HCT116 (cell line): ENCODE measurements at regions not wholly inside any gene's neighbourhood (a gene's known extent, or its start where the extent isn't known, plus 50 kb on each side); places are given as distances from the start of the nearest gene placed in this dataset.

Experiments used
- ATAC-seq: fragments of 200-7000 bp; cut with Tn5 transposase; 2 replicates; pipeline ENCODE4 v1.9.1; 2020; ENCODE audit warnings: mild to moderate bottlenecking, moderate library complexity
- BruUV-seq: library from RNA; stranded (reverse); fragments of 400-500 nt; replicated peaks from 2 replicates; lab custom pipeline; 2021; lab: Mats Ljungman, UMichigan
- CTCF ChIA-PET: fragments of 300-600 bp; sonication (Branson Sonifier 250); formaldehyde crosslinking; loops from one replicate; lab custom pipeline; 2021; ENCODE audit warnings: antibody characterized with exemption; lab: Charles Lee
- POLR2A ChIA-PET: fragments of 300-600, 350-600 bp; sonication (Branson Sonifier 250); formaldehyde crosslinking; loops from one replicate; lab custom pipeline; 2021; ENCODE audit warnings: antibody characterized with exemption; lab: Charles Lee
- RAD21 ChIA-PET, 2 experiments: fragments of 300-600 bp; sonication (Branson Sonifier 250); formaldehyde crosslinking; loops; one replicate each; lab custom pipeline; 2023; ENCODE audit warnings: low total read pairs in 2 of 2; ENCODE audit not compliant: uncharacterized antibody in 2 of 2, unreplicated experiment in 2 of 2, low non-redundant PET in 1 of 2; lab: Charles Lee
- DNase-seq: peaks from one replicate; pipeline ENCODE4 v3.0.0-alpha.2; 2010; ENCODE audit warnings: low read depth, low spot score
- H2AFZ ChIP-seq: fragments of 200-600 bp; shearing (Covaris generic), sonication (generic); 2 replicates; pipeline ENCODE4 v1.6.1; 2017; ENCODE audit warnings: low read depth, mixed run types, mixed read lengths, antibody characterized with exemption, low read length; ENCODE audit not compliant: poor library complexity, severe bottlenecking
- H3K27ac ChIP-seq: 2 replicates; pipeline ENCODE4 v1.5.1; 2012; ENCODE audit warnings: low read depth, low read length
- H3K27me3 ChIP-seq: fragments of 200-600 bp; sonication (generic); 2 replicates; pipeline ENCODE4 v1.6.1; 2016; ENCODE audit warnings: mixed run types, low read length, mixed read lengths; ENCODE audit not compliant: insufficient read depth
- H3K36me3 ChIP-seq, 2 experiments: fragments of 200-500 bp in 1 of 2; fragments of 200-600 bp in 1 of 2; sonication (Bioruptor generic) in 1 of 2; sonication (generic) in 1 of 2; 2 replicates each; pipeline versions ENCODE4 v1.5.1 to v1.6.1; 2014 to 2016; ENCODE audit warnings: low read length in 2 of 2, inconsistent platforms in 1 of 2, mixed read lengths in 1 of 2, mixed run types in 1 of 2; ENCODE audit not compliant: insufficient read depth in 2 of 2, control insufficient read depth in 1 of 2
- H3K4me1 ChIP-seq, 2 experiments: fragments of 200-600 bp in 1 of 2; sonication (generic) in 1 of 2; 2 replicates each; pipeline versions ENCODE4 v1.5.1 to v1.6.1; 2012 to 2017; ENCODE audit warnings: low read length in 2 of 2, inconsistent platforms in 1 of 2, mild to moderate bottlenecking in 1 of 2, mixed read lengths in 1 of 2, mixed run types in 1 of 2, moderate library complexity in 1 of 2; ENCODE audit not compliant: insufficient read depth in 2 of 2, control insufficient read depth in 1 of 2
- H3K4me2 ChIP-seq: fragments of 200-600 bp; sonication (generic); 2 replicates; pipeline ENCODE4 v1.6.1; 2017; ENCODE audit warnings: mixed run types, low read length, mixed read lengths
- H3K4me3 ChIP-seq, 2 experiments: fragments of 200-600 bp in 1 of 2; sonication (generic) in 1 of 2; replicated peaks in 1 of 2; 2 replicates each; pipeline ENCODE4 v1.5.1; 2011 to 2016; ENCODE audit warnings: low read length in 2 of 2, control low read depth in 1 of 2, low read depth in 1 of 2, mild to moderate bottlenecking in 1 of 2, mixed read lengths in 1 of 2, mixed run types in 1 of 2
- H3K79me2 ChIP-seq: fragments of 200-600 bp; sonication (generic); 2 replicates; pipeline ENCODE4 v1.6.1; 2017; ENCODE audit warnings: mild to moderate bottlenecking, mixed run types, low read length, moderate library complexity, mixed read lengths; ENCODE audit not compliant: insufficient read depth
- H3K9ac ChIP-seq: fragments of 200-600 bp; sonication (generic); 2 replicates; pipeline ENCODE4 v1.6.1; 2016; ENCODE audit warnings: low read length, mixed read lengths
- H3K9me2 ChIP-seq: fragments of 200-600 bp; sonication (generic), shearing (Covaris generic); 2 replicates; pipeline ENCODE4 v1.6.1; 2017; ENCODE audit warnings: mixed run types, mild to moderate bottlenecking, moderate library complexity; ENCODE audit not compliant: insufficient read depth
- H3K9me3 ChIP-seq, 2 experiments: fragments of 200-500 bp in 1 of 2; fragments of 200-600 bp in 1 of 2; sonication (Bioruptor generic) in 1 of 2; sonication (generic) in 1 of 2; 2 replicates each; pipeline ENCODE4 v1.6.1; 2014 to 2017; ENCODE audit warnings: low read length in 2 of 2, mixed read lengths in 2 of 2, inconsistent platforms in 1 of 2, low read depth in 1 of 2, mild to moderate bottlenecking in 1 of 2, mixed run types in 1 of 2, moderate library complexity in 1 of 2; ENCODE audit not compliant: control insufficient read depth in 1 of 2, insufficient read depth in 1 of 2
- H4K20me1 ChIP-seq: fragments of 200-600 bp; sonication (generic), shearing (Covaris generic); 2 replicates; pipeline ENCODE4 v1.6.1; 2017; ENCODE audit warnings: mixed run types, mild to moderate bottlenecking, moderate library complexity; ENCODE audit not compliant: insufficient read depth
- CEBPB ChIP-seq: IDR thresholded peaks from 2 replicates; pipeline ENCODE4 v1.6.1; 2012; ENCODE audit warnings: low read depth
- CTCF ChIP-seq, 3 experiments: fragments of 200-600 bp in 1 of 3; sonication (generic) in 1 of 3; IDR thresholded peaks in 2 of 3; conservative IDR thresholded peaks in 1 of 3; 2 replicates each; pipeline ENCODE4 v1.5.1; 2012 to 2017; ENCODE audit warnings: low read depth in 2 of 3, low read length in 2 of 3, antibody characterized with exemption in 1 of 3, borderline replicate concordance in 1 of 3, control low read depth in 1 of 3, mild to moderate bottlenecking in 1 of 3, mixed read lengths in 1 of 3, mixed run types in 1 of 3, moderate library complexity in 1 of 3; ENCODE audit not compliant: insufficient read depth in 1 of 3
- FOSL1 ChIP-seq: IDR thresholded peaks from 2 replicates; pipeline ENCODE4 v1.6.1; 2012; ENCODE audit warnings: low read depth
- JUND ChIP-seq: IDR thresholded peaks from 2 replicates; pipeline ENCODE4 v1.6.1; 2012
- POLR2A ChIP-seq: IDR thresholded peaks from 2 replicates; pipeline ENCODE4 v1.7.0; 2011; ENCODE audit warnings: borderline replicate concordance; ENCODE audit not compliant: insufficient read depth, insufficient read length; ENCODE audit errors: extremely low read depth
- SIN3A ChIP-seq: IDR thresholded peaks from 2 replicates; pipeline ENCODE4 v1.6.1; 2012; ENCODE audit warnings: low read depth
- SP1 ChIP-seq: IDR thresholded peaks from 2 replicates; pipeline ENCODE4 v1.6.1; 2012; ENCODE audit warnings: low read depth
- ZBTB33 ChIP-seq: IDR thresholded peaks from 2 replicates; pipeline ENCODE4 v1.6.1; 2011; ENCODE audit warnings: mild to moderate bottlenecking, low read length, moderate library complexity; ENCODE audit not compliant: insufficient replicate concordance; ENCODE audit errors: extremely low read depth
- intact Hi-C: fragments of 100-400 bp; cut with micrococcal nuclease; formaldehyde crosslinking; loops from 2 replicates; pipeline ENCODE4 v1.10.0; 2022

GRCh38 chr2:220277445-220277975 lies 650.1 kb downstream of the SLC4A3 start:
- Histone ChIP-seq H3K9me3 (no peaks in the 10 kb centered on the region), H3K27ac (no peak overlapping the region), H3K79me2 (no peaks in the 10 kb centered on the region), H4K20me1 (no peaks in the 10 kb centered on the region), H3K4me1 (peaks cover 0 to 52% of the 10 kb centered on the region in 2 experiments; a peak in 3 of 4 replicates), H3K36me3 (no peaks in the 10 kb centered on the region), H3K9ac (no peak overlapping the region), H3K9me2 (no peaks in the 10 kb centered on the region), H3K4me2 (no peak overlapping the region; the same call in 1 of the 2 replicates), H2AFZ (no peak overlapping the region), H3K4me3 (no peak overlapping the region), H3K27me3 (no peaks in the 10 kb centered on the region)
- RAD21 ChIA-PET = no interaction called here
- TF ChIP-seq POLR2A = no peak
- TF ChIP-seq FOSL1 = peak; percentile 33; the same call in 1 of the 2 replicates
- peak; percentile 30; the same call in 1 of the 2 replicates for TF ChIP-seq CEBPB
- TF ChIP-seq ZBTB33 = no peak
- TF ChIP-seq JUND = 0 out of 2 replicates have a peak, but pooled peaks have one; percentile 24
- no peak for TF ChIP-seq SIN3A
- TF ChIP-seq SP1 = 0 out of 2 replicates have a peak, but pooled peaks have one; percentile 25
- no peak for TF ChIP-seq CTCF (IDR thresholded peaks at IDR 0.05 in 2 of 3, conservative IDR thresholded peaks at IDR 0.05 in 1 of 3; ENCODE audit: borderline replicate concordance in 1 of 3, insufficient read depth in 1 of 3, low read depth in 2 of 3, low read length in 2 of 3)
- intact Hi-C loops = no loop called here
- BruUV-seq = no TSS peak
- CTCF ChIA-PET = no interaction called here
- POLR2A ChIA-PET = no interaction called here
- ATAC-seq (no peak), DNase-seq (no peak)
